Thyroid gland (tissue), 4 donors: ENCODE measurements at regions not wholly inside any gene's neighbourhood (a gene's known extent, or its start where the extent isn't known, plus 50 kb on each side); places are given as distances from the start of the nearest gene placed in this dataset.

ENCODE experiments used
- POLR2A ChIP-seq, 2 donors: fragments of 450-650 bp; IDR thresholded peaks; one replicate each; pipeline ENCODE4 v1.6.1; 2017; ENCODE audit warnings: antibody characterized with exemption in 2 of 2, mild to moderate bottlenecking in 2 of 2, moderate library complexity in 1 of 2
- TF ChIP-seq, protein P1 (sequence below), 6 experiments: fragments of 200-600 bp in 3 of 6; fragments of 450-650 bp in 3 of 6; sonication (generic) in 3 of 6; IDR thresholded peaks; one replicate each; pipeline ENCODE4 v1.5.1; 2016 to 2019; ENCODE audit warnings: antibody characterized with exemption in 6 of 6, mild to moderate bottlenecking in 2 of 6, inconsistent platforms in 1 of 6, moderate library complexity in 1 of 6

DNA sequence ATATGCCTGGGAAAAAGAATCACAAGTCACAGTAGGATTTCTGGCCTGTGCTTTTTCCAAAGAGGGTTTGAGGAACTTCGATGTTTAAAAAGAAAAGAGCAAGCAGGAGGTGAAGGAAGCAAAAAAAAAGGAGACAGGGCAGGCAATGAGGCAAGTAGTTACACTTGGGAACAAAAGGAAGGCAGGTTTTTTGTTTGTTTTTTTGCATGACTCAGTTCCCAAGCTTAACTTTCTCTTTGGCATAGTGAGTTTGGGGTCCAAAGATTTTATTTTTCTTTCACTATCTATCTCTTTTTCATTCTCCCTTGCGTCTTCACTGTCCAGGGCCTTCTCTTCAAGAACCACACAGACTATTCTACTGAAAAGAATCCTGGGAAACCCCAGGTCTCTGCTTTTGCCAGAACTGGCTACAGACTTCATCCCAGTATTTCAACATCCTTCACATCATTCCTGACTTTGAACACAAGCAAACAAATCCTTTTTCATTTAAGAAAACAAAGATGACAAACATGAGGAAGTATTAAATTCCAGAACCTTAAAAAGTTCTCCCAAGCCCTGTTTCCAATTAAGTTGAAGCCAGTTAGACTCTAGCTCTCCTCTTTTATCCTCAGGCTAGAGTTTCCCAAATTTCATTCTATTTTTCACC is 210.7 kb upstream of the RND3 start:
- TF ChIP-seq, protein P1, sequence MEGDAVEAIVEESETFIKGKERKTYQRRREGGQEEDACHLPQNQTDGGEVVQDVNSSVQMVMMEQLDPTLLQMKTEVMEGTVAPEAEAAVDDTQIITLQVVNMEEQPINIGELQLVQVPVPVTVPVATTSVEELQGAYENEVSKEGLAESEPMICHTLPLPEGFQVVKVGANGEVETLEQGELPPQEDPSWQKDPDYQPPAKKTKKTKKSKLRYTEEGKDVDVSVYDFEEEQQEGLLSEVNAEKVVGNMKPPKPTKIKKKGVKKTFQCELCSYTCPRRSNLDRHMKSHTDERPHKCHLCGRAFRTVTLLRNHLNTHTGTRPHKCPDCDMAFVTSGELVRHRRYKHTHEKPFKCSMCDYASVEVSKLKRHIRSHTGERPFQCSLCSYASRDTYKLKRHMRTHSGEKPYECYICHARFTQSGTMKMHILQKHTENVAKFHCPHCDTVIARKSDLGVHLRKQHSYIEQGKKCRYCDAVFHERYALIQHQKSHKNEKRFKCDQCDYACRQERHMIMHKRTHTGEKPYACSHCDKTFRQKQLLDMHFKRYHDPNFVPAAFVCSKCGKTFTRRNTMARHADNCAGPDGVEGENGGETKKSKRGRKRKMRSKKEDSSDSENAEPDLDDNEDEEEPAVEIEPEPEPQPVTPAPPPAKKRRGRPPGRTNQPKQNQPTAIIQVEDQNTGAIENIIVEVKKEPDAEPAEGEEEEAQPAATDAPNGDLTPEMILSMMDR (IDR thresholded peaks at IDR 0.05) = no peak
- no peak for TF ChIP-seq POLR2A (IDR thresholded peaks at IDR 0.05)
